Islet of Langerhans (tissue), 1 donor: ENCODE measurements at regions not wholly inside any gene's neighbourhood (a gene's known extent, or its start where the extent isn't known, plus 50 kb on each side); places are given as distances from the start of the nearest gene placed in this dataset.

Experiments
- FAIRE-seq: peaks from one replicate; lab custom pipeline; 2011; peaks lifted over from hg19 to GRCh38; lab: Jason Lieb, UNC

DNA sequence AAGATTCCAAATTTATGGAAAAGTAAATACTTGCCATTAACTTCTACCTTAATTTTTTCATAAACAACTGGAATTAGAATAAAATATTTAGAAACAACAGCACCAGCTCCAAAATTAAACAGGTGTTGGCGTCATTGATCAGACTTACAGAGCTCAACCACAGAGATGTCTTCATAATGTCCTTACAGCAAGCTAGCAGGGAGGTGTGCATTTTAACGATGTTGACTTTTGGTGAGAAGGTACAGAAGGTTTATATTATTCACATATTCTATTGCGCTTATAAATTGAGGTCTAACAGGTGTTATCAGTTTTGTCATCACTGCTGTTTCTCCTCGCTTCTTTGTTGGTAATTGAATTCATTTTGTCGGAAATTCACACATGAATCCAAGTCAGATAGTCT is 226.2 kb upstream of the CA10 start:
- FAIRE-seq: no peak

DNA sequence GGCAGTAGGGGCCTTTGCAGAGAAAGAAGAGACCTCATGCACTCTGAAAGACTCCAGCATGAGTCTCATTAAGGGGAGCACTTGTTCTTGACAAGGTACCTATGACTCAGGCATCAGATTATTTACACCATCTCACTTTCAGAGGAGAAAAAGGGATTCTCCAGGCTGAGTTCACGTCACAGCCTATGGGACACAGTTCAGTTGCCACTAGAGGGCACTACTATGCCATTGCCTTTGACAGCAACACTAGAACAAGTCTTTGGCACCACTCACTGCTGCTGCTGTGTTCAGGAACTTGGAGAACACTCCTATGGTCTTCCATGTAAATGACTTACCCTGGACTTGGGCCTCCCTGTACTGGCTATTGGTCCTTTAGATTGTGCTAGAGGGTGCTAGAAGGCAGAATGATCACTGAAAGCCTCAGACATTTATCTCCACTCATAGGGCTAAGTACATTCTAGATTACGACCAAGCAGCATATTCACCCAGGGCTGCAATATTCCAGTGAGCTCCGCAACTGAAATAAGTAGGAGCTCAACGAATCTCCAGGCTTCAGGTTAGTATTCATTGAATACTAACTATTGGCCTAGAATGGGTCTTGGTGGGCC is 225.1 kb upstream of the CA10 start:
- FAIRE-seq: peak; percentile 27

DNA sequence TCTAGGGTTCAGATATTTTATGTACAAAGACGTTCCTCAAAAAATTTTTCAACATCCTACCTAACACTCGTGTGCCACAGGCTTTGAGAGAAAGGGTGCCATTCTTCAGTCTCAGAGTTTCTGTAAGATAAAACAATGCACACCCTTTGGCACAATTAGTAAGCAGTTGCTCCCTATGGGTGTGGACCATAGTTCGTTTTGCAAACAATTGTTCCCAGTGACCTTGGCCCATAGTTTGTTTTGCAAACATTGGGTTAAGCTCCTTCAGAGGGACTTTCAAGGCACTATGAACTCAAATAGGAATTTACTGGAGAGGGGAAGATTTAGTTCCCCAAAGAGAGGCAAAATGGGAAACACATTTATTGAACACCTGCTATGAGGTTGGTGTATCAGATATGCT is 220.3 kb upstream of the CA10 start:
- no peak for FAIRE-seq

DNA sequence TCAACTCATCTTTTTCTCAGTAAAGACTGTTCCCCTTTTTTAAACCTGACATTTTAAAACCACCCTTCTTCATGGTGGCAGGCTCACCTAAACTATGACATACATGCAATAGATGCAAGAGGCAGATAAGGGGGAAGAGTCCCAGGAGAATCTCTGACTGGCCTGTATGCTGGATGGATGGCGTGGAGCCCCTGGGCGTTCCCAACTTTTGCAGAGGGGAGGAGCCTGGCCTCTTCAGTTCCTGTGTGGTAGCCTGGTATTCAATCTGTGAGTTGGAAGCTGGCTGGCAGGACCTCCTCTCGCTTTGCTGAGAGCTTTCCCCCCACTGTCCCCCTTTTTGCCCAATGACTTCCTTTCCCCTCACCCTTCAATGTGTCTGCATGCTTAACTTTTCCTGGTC is 217.6 kb upstream of the CA10 start:
- FAIRE-seq: no peak

DNA sequence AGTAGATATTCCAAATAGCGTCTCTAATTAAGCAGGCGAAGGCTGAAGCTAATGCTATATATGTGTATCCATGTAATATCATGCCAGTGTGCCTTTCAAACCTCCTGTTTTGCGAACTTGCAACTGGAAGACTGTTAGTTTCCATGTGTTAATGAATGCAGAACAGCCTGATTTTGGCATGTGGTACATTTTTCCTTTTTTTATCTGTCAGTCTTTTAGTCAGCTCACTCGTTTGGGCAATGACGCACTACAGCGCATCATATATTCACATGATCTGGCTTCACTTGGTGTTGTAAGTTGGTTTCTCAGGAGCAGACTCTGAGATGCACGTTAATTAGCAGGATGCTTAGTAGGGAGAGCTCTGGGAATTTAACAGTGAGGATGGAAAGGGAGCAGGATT is 210.4 kb upstream of the CA10 start:
- no peak for FAIRE-seq

DNA sequence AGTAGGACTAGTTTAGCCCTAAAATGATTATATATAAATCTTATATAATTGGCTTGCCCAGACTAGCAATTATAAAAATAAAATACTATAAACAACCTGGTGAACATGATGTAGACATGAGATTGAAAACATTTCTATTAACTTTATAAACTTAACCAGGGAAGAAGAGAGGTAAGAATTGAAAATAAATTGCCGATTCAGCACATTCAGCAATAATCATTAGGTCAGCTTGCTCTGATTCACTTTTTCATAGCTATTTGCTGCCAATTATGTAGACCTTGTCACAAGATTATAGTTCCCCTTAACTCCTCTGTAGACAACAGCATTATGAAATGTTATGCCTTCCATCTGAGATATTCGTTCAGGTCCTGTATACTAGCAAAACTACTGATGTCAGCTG is 199.3 kb upstream of the CA10 start:
- FAIRE-seq: no peak

DNA sequence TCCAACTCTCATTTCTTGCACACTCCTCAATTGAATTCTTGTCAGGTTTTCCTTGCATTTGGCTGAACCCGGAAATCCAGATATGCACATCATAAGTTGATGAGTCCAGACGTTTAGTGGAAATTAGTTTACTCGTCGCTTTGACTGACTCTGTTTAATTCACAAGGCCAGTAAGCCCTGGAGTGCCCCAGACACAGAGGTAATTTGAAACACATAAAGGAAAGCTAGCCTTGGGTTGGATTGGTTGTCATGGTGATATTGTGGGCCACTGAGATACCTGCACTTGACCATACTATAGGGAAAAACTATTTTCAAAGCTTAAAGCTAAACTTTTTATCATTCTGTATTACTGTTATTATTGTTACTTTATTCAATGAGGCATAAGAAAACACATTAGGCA is 178.3 kb upstream of the CA10 start:
- FAIRE-seq: no peak

DNA sequence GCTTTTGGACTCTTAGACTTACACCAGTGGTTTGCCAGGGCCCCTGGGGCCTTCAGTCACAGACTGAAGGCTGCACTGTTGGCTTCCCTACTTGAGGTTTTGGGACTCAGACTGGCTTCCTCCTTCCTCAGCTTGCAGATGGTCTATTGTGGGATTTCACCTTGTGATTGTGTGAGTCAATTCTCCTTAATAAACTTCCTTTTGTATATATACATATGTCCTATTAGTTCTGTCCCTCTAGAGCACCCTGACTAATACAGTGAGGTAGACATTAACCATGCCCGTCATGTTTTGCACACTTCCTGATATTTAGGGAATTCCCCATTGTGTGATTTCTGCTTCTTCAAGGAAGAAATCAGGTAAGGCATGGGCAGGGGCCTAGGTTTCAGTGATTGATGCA is 147.8 kb upstream of the CA10 start:
- no peak for FAIRE-seq

DNA sequence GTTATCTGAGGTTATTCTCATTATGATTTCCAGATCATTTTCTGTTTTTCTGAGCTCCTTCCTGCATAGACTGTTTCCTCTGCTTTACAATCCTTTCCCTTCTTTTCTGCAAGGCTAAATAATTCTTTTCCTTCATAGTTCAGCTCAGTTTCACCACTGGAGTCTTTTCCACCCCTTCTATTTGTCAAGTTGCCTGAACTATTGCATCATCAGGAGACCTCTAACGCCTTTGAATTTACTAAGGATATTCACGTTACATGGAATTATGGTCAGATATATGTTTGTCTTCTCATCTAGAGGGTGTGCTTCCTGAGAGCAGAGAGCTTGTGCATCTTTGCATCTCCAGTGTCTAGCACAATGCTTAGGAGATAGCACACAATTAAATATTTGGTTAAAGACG is 140.4 kb upstream of the CA10 start:
- no peak for FAIRE-seq

DNA sequence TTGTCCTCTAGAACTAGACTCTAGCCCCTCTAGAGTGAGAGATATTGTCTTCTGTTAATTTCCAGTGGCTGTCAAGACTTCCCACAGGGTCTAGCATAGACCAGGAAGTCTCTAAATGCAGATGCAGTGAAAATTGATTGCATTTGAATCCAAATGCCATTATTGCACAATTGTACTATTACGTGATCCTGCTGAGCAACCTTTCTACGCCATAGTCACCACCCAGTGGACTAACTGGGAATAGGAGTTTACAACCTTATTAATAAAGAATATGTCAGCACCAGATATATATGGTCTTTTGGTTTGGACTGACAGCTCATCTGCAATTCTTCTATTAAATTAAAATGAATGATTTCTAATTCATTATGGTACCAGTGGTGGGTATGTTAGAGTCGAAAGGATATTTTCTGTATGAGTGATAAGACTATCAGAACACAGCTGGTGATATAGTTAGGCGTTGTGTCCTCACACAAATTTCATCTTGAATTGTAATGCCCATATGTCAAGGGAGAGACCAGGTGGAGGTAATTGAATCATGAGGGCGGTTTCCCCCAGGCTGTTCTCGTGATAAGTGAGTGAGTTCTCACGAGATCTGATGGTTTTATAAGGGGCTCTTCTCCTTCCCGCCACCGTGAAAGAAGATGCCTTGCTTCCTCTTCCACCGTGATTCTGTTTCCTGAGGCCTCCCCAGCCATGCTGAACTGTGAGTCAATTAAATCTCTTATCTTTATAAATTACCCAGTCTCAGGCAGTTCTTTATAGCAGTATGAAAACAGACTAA is 138.9 kb upstream of the CA10 start:
- FAIRE-seq: peak; percentile 45

DNA sequence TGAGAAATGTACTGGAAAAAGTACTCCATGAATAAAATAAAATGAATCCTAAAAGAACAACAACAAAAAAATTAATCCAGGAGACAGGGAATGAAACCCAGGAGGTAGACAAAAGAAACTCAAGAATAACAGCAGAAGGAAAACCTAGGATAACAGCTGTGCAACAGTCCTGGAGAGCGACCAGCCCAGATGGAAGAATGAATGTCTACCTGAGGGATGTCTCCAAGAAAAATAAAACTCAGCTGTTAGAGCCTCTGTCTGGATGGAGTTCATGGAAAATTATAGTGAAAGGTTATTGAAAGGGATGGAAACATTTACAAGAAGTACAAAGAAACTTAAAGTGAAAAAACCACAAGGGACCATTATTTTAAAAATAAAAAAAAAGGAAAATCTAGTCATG is 135.8 kb upstream of the CA10 start:
- FAIRE-seq: no peak

DNA sequence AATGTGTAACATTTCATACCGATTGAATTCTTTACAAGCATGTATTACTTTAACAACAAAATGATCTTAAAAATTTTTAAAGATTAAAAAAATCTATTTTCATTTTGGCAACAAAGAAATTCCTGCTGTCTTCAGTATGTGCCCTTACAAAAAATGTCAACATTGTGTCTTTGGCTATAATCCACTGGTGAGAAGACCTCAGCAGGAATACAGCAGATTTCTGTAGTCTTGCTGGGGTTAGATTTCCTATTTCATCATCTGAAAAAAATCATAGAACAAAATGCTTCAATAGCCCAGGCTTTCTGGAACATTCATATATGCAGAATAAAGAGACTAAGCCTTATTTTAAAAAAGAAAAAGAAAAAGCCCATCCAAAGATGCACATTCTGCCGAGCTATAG is 129.1 kb upstream of the CA10 start:
- FAIRE-seq: no peak

DNA sequence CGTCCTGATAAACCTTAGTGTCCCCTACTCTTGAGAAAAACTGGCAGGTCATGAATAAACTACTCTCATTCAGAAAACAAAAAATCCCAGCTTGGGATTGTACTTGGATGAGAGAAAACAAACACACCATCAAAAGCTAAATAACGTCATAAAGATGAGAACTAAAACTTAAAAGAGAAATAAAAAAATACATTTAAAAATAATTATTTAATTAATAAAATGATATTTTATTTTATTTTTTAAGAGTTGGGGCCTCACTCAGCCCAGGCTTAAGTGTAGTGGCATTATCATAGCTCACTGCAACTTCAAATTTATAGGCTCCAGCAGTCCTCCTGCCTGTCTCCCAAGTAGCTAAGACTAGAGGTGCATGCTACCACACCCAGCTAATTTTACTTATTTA is 125.4 kb upstream of the CA10 start:
- no peak for FAIRE-seq

DNA sequence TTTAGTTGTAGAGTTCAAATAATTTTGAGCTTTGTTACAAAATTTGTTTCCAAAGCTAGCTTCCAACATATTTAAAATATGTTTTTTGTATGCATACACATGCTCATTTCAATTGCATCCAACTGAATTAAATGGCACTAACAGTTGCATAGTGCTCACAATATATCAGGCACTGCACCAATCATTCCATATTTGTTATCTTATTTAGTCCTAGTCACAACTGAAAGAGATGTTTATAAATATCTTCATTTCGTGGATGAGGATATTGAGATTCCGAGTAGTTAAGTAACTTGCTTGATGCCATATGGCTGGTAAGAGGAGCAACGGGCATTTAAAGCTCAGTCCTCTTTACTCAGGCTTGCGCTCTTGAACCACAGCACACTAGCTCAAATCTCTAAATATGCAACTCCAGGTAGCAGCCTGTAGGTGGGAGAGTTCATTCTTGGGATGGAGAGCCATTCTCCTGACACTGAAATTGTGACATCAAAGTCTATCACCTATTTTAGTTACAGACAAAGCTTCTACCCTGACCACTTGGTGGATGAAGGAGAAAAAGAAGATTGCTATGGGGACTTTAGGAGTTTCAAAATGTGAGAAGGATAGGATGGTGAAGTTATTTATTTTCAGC is 118.0 kb upstream of the CA10 start:
- FAIRE-seq: no peak

DNA sequence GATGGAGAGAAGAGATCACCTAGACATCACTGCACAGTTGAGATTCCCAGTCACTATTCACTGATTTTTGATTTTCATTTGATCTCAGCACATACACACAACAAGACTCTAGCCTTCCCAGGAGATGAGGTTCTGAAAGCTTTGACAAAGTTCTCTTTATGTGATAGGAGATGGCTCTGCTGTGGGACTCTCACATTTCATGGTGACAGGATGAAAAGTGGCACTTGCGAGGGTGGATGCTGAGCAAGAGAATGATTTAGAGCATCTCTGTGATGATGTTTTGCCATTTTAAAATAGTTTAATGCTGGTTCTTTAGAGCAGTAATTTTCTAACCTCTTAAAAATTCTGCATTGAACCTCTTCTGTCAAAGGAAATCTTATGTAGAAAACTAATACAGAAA is 113.3 kb upstream of the CA10 start:
- no peak for FAIRE-seq

DNA sequence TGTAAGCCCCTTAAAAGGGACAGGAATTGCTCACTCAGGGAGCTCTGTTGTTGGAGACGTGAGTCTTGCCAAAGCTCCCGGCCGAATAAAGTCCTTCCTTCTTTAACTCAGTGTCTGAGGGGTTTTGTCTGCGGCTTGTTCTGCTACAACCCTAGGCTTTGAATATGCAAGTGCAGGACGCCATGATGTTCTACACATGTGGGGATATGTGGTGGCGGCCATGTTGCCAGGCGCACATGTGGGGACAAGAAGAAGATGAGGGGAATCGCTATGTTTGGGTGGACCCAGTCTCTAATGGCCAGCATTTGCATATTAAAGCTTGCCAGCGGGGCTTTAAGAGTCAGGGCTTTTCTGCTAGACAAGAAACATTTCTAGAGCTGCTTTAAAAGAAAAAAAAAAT is 96.8 kb upstream of the CA10 start:
- no peak for FAIRE-seq

DNA sequence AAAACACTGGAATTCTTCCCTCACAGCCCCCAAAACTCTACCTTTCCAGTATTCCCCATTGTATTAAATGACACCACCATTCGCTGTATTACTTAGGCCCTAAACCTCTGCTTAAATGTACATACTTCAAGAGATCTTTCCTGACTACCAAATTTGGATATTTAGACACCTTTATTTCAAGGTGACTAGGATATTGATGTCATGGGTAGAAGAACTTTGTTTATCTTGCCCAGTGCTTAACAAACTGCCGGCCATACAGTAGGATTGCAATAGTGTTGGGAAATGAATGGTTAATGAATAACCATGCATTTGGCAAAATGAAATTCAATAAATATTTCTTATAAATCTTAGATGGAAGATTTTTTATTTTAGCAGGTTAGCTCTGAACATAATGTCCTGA is 86.2 kb upstream of the CA10 start:
- FAIRE-seq: no peak

DNA sequence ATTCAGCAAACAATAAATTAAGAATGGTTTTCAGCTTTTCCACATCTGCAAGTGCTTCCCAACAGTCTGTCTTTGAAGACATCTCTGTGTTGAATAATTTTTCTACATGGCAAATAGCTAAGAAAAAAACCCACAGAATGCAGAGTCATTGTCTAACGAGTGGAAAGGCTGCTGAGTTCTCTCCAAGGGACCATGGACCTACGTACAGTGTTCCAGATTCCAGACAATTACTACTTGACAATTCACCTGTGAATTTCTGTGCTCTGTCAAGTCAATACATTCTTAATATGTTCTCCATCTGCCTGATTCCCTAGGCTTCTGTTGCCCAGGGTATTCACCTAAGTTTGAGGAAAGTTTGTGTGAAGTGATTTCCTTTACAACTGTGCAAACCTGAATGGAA is 83.8 kb upstream of the CA10 start:
- no peak for FAIRE-seq

DNA sequence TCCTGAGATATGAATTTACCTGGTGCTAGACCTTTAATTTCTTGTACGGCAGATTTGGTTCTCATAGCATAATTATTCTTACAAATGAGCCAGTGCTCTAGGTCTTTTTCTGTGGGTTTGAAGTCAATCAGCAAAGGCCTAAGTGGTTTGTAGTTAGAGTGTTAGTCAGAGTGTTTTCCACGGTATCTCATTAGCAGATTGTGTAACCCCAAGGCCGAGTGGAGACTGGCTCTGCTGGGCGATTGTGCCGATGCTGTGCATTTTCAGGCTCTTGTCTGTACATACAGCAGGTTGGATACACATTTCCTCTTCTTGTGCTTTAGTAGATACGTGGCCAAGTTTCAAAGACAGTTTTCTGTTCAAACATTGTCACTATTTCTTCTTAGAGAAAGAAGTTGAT is 78.6 kb upstream of the CA10 start:
- FAIRE-seq: no peak

DNA sequence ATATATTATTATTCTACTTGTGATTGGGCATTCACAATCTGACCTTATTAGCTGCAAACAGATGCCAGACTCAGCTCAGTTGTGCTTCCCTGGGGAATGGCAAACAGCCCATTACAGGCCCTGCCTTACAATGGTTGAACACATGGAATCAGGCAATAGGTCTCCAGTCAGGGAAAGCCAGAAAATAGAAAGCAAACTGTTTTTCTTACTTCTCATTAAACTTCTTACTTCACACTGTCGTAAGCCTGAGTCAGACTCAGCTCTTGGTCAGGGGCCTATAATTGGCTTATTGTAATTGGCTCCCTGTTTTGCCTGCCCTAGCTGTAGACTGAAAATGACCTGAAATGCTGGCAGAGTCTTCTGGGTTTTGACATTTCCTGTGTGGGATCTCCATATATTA is 77.0 kb upstream of the CA10 start:
- FAIRE-seq: no peak

DNA sequence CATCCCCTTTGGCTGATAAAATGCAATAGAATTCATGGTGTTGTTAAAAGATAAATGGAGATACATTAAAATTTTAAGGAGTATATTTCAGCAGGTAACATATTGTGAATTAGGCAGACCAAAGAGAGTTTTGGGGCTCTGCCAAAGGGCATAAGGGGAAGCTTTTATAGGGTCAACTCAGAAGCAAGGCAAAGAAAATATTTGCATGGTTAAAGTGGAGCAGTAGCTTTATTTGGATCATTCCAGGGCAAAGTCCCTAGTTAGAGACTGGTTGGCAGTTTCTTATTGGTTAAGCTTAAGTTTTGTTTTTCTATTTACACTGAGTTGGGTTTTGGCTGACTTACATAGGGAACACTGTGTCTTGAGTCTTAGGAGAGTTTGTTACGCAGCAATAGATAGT is 75.1 kb upstream of the CA10 start:
- FAIRE-seq: no peak

DNA sequence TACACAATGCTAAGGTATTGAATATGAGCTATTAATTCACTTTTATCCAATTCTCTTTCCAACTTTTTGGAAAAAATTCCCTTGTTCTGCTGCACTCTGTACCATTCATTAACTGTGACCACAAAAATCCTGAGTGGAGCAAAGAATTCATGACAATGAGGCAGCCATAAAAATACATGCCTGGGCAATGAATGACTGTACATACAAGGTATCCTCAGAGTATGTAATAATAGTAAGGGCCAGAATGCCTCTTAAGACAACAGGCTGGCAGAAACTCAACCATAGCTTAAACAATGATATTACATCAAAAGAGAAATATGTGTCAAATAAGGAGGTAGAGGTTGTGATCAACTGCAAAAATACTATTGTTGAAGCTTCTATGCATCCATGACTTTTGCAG is 74.7 kb upstream of the CA10 start:
- no peak for FAIRE-seq

DNA sequence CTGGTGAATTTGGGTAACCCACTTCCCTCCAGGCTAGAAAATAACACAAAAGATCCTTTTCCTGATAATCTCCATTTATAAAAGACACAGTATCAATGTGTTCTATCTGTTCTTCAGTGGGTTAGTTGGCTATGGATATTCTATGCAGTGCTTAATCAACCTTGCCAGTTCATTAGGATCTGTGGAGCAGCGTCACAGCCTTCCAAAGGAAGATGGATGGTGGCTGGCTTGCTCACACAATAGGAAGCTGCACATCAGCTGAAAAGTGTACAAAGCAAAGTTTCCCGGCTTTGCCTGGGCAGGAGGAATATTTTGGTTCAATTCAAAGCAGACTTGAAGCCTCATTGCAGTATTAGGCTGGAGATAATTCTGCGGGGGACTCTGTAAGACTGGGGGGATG is 70.3 kb upstream of the CA10 start:
- no peak for FAIRE-seq

DNA sequence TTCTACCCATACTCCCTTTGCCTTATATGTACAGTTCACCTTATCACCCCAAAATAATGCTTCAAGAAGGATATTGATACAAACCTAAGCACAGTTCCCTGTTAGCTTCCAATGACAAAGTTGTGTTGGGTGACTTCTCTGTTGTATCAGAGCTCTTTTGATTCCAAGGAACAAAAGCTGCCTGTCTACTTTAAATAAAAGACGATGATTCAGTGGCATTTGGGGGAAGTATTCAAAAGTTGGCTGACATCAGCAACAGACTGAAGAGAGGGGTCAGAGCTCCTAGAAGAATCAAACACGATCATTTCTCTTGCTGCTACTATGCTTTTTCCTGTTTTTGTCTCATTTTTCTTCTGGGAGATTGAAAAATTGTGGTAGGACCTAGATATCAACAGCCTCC is 69.4 kb upstream of the CA10 start:
- no peak for FAIRE-seq
